ENCODE measurements at regions not wholly inside any gene's neighbourhood (a gene's known extent, or its start where the extent isn't known, plus 50 kb on each side); places are given as distances from the start of the nearest gene placed in this dataset.

GRCh38 chr7:114790521-114790920 lies 131.4 kb upstream of the MDFIC start:
- WGBS, 2 donors, result 41 to 46% methylated on average over 1 of the region's 1 CpG
- intact Hi-C loops (cut with DNase I; ENCODE audit: low total_unique reads), result no loop called here
- DNase-seq (ENCODE audit: low spot score in 2 of 2), result no peak
- TF ChIP-seq CTCF (IDR thresholded peaks at IDR 0.05) (no peak), POLR2A (IDR thresholded peaks at IDR 0.05) (no peak)
- no peak overlapping the region for H3K4me3 ChIP-seq (ENCODE audit: low read depth, poor library complexity, severe bottlenecking)

- no peak overlapping the region for H3K4me3 ChIP-seq (ENCODE audit: low read depth, poor library complexity, severe bottlenecking)
- intact Hi-C loops (cut with DNase I; ENCODE audit: low total_unique reads), result no loop called here
- WGBS, 2 donors, result 85 to 87% methylated on average over 4 of the region's 4 CpGs
- TF ChIP-seq CTCF (IDR thresholded peaks at IDR 0.05) (no peak), POLR2A (IDR thresholded peaks at IDR 0.05) (no peak)
- no peak for DNase-seq (ENCODE audit: low spot score in 2 of 2)
Observed at GRCh38 chr7:114791771-114792170, 130.1 kb upstream of the MDFIC start.

- intact Hi-C loops (cut with DNase I; ENCODE audit: low total_unique reads), result no loop called here
- 68 to 76% methylated on average over 5 of the region's 5 CpGs for WGBS, 2 donors
- TF ChIP-seq POLR2A (IDR thresholded peaks at IDR 0.05) (no peak), CTCF (IDR thresholded peaks at IDR 0.05) (no peak)
- H3K4me3 ChIP-seq (ENCODE audit: low read depth, poor library complexity, severe bottlenecking), result no peak overlapping the region
- DNase-seq (ENCODE audit: low spot score in 2 of 2), result no peak
Observed at GRCh38 chr7:114793155-114793845, 128.6 kb upstream of the MDFIC start.

GRCh38 chr7:114795475-114795874 lies 126.4 kb upstream of the MDFIC start:
- no peak for DNase-seq (ENCODE audit: low spot score in 2 of 2)

GRCh38 chr7:114799628-114800028 lies 122.3 kb upstream of the MDFIC start:
- intact Hi-C loops (cut with DNase I; ENCODE audit: low total_unique reads), result no loop called here
- TF ChIP-seq POLR2A (IDR thresholded peaks at IDR 0.05) (no peak), CTCF (IDR thresholded peaks at IDR 0.05) (no peak)

More at GRCh38 chr7:114795475-114795874, 126.4 kb upstream of the MDFIC start:
- H3K4me3 ChIP-seq (ENCODE audit: low read depth, poor library complexity, severe bottlenecking), result no peak overlapping the region
- 76 to 77% methylated on average over 2 of the region's 2 CpGs for WGBS, 2 donors
- TF ChIP-seq POLR2A (IDR thresholded peaks at IDR 0.05) (no peak), CTCF (IDR thresholded peaks at IDR 0.05) (no peak)
- intact Hi-C loops (cut with DNase I; ENCODE audit: low total_unique reads), result no loop called here

GRCh38 chr7:114802632-114803031 lies 119.3 kb upstream of the MDFIC start:
- TF ChIP-seq POLR2A (IDR thresholded peaks at IDR 0.05) (no peak), CTCF (IDR thresholded peaks at IDR 0.05) (no peak)
- 65 to 92% methylated on average over 4 of the region's 4 CpGs for WGBS, 2 donors
- intact Hi-C loops (cut with DNase I; ENCODE audit: low total_unique reads), result no loop called here

More at GRCh38 chr7:114799628-114800028, 122.3 kb upstream of the MDFIC start:
- WGBS, 2 donors, result 80% methylated on average over 4 of the region's 4 CpGs
- H3K4me3 ChIP-seq (ENCODE audit: low read depth, poor library complexity, severe bottlenecking), result no peak overlapping the region
- no peak for DNase-seq (ENCODE audit: low spot score in 2 of 2)

More at GRCh38 chr7:114802632-114803031, 119.3 kb upstream of the MDFIC start:
- H3K4me3 ChIP-seq (ENCODE audit: low read depth, poor library complexity, severe bottlenecking), result no peak overlapping the region
- no peak for DNase-seq (ENCODE audit: low spot score in 2 of 2)

All from lower leg skin (tissue), 4 donors.